ENCODE measurements at regions not wholly inside any gene's neighbourhood (a gene's known extent, or its start where the extent isn't known, plus 50 kb on each side); places are given as distances from the start of the nearest gene placed in this dataset.

DNA sequence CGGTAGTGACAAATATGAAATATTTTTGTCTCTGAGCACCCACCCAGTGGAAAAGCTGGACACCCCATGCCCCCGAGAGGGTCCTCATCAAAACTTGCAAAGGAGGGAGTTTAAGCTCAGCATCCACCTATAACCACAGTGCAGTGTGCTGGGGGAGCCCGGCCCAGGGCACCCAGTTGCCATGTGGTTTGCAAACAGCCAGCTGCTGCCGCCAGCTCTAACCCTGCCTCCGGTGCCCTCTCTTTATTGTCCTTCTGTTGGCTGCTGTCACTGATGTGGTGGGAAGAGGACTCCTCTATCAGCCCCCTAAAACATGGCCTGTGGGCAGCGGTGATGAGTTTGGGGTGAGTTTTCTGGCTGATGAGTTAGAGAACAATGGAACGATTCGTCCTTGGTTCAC lies 160.9 kb upstream of the MVB12B start:
- no peak for TF ChIP-seq CTCF (IDR thresholded peaks at IDR 0.05)
- peak; percentile 53 for DNase-seq (ENCODE audit: extremely low spot score, unreplicated experiment)
- no peaks in the 10 kb centered on the region for H3K36me3 Mint-ChIP-seq (ENCODE audit: unreplicated experiment)
- H3K27me3 Mint-ChIP-seq (ENCODE audit: unreplicated experiment) = peaks cover 41% of the 10 kb centered on the region
- H3K9me3 Mint-ChIP-seq (ENCODE audit: unreplicated experiment) = no peaks in the 10 kb centered on the region
- H3K4me3 Mint-ChIP-seq (ENCODE audit: unreplicated experiment) = no peak overlapping the region
- H3K4me1 Mint-ChIP-seq (ENCODE audit: unreplicated experiment) = no peaks in the 10 kb centered on the region
- H3K27ac Mint-ChIP-seq (ENCODE audit: unreplicated experiment) = no peak overlapping the region

- Mint-ChIP-seq H3K9me3 (ENCODE audit: unreplicated experiment) (no peaks in the 10 kb centered on the region), H3K27me3 (ENCODE audit: unreplicated experiment) (peaks cover 41% of the 10 kb centered on the region), H3K4me3 (ENCODE audit: unreplicated experiment) (no peak overlapping the region), H3K27ac (ENCODE audit: unreplicated experiment) (no peak overlapping the region), H3K4me1 (ENCODE audit: unreplicated experiment) (no peaks in the 10 kb centered on the region), H3K36me3 (ENCODE audit: unreplicated experiment) (no peaks in the 10 kb centered on the region)
- no peak for TF ChIP-seq CTCF (IDR thresholded peaks at IDR 0.05)
- DNase-seq (ENCODE audit: extremely low spot score, unreplicated experiment) = peak; percentile 68
Observed at GRCh38 chr9:126166291-126166690, 160.3 kb upstream of the MVB12B start.

DNA sequence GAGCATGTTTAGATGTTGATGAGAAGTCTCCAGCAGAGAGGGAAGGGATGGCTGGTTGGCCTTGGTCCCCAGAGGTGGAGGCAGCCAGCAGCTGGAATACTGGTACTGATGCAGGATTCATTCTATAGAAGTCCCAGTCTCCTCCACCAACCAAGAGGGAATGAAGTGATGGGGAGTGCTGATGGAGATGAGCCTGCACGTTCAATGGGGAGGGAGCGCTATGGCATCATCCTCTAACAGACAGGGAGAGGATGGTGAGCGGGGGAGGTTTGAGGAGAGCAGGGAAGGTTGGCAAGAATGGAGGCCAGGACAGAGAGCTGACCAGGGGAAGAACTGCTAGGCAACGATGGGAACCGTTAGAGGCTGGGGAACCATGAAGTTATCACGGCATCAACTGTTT lies 159.8 kb upstream of the MVB12B start:
- Mint-ChIP-seq H3K36me3 (ENCODE audit: unreplicated experiment) (no peaks in the 10 kb centered on the region), H3K4me3 (ENCODE audit: unreplicated experiment) (no peak overlapping the region), H3K4me1 (ENCODE audit: unreplicated experiment) (no peaks in the 10 kb centered on the region), H3K27ac (ENCODE audit: unreplicated experiment) (no peak overlapping the region), H3K9me3 (ENCODE audit: unreplicated experiment) (no peaks in the 10 kb centered on the region), H3K27me3 (ENCODE audit: unreplicated experiment) (peaks cover 41% of the 10 kb centered on the region)
- no peak for TF ChIP-seq CTCF (IDR thresholded peaks at IDR 0.05)
- peak; percentile 62 for DNase-seq (ENCODE audit: extremely low spot score, unreplicated experiment)

DNA sequence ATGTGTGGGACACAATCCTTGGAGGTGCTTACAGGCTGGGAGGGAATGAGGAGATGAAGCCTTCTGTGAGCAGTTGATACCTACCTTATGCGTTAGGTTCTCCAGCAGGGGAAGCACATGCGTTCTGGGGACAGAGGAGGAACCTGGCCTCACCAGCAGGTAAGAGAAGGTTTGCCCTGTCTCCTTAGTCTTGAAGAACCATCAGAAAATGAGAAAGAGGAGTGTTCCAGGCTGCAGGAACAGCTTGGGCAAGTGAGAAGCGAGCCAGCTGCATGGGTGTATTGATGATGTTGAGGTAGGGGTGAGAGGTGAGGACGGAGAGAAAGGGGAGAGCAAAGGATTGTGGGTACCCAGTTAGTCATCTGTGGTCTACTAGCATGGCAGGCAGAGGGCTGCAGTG lies 156.9 kb upstream of the MVB12B start:
- TF ChIP-seq CTCF (IDR thresholded peaks at IDR 0.05) = no peak
- peak; percentile 40 for DNase-seq (ENCODE audit: extremely low spot score, unreplicated experiment)
- H3K9me3 Mint-ChIP-seq (ENCODE audit: unreplicated experiment) = no peaks in the 10 kb centered on the region
- H3K4me3 Mint-ChIP-seq (ENCODE audit: unreplicated experiment) = no peak overlapping the region
- no peaks in the 10 kb centered on the region for H3K4me1 Mint-ChIP-seq (ENCODE audit: unreplicated experiment)
- peaks cover 43% of the 10 kb centered on the region for H3K27me3 Mint-ChIP-seq (ENCODE audit: unreplicated experiment)
- H3K36me3 Mint-ChIP-seq (ENCODE audit: unreplicated experiment) = no peaks in the 10 kb centered on the region
- no peak overlapping the region for H3K27ac Mint-ChIP-seq (ENCODE audit: unreplicated experiment)

- no peaks in the 10 kb centered on the region for H3K36me3 Mint-ChIP-seq (ENCODE audit: unreplicated experiment)
- no peak overlapping the region for H3K4me3 Mint-ChIP-seq (ENCODE audit: unreplicated experiment)
- no peaks in the 10 kb centered on the region for H3K4me1 Mint-ChIP-seq (ENCODE audit: unreplicated experiment)
- peaks cover 43% of the 10 kb centered on the region for H3K27me3 Mint-ChIP-seq (ENCODE audit: unreplicated experiment)
- DNase-seq (ENCODE audit: extremely low spot score, unreplicated experiment) = peak; percentile 60
- no peak overlapping the region for H3K27ac Mint-ChIP-seq (ENCODE audit: unreplicated experiment)
- TF ChIP-seq CTCF (IDR thresholded peaks at IDR 0.05) = no peak
- H3K9me3 Mint-ChIP-seq (ENCODE audit: unreplicated experiment) = peaks cover 4% of the 10 kb centered on the region
Observed at GRCh38 chr9:126170286-126170823, 156.3 kb upstream of the MVB12B start.
